A549 (cell line): ENCODE measurements at regions not wholly inside any gene's neighbourhood (a gene's known extent, or its start where the extent isn't known, plus 50 kb on each side); places are given as distances from the start of the nearest gene placed in this dataset.
A peak's percentile ranks its signal among the peaks of the same experiment; 100 is the strongest.
"Not testable (repeated sequence)": the region's sequence is repeated elsewhere in the genome, so short reads cannot be mapped to it uniquely, and the experiment has no call there.

Source experiments
- ATAC-seq, 2 experiments: fragments of 200-7000 bp in 1 of 2; fragments of >200 bp in 1 of 2; cut with Nextera tagmentation in 1 of 2; cut with Tn5 transposase in 1 of 2; 3 replicates each; pipeline versions ENCODE4 v1.8.0 to v1.9.1; 2018 to 2020; ENCODE audit warnings: mild to moderate bottlenecking in 1 of 2, moderate library complexity in 1 of 2
- CTCF ChIA-PET: fragments of 300-600 bp; sonication (Branson Sonifier 250); formaldehyde crosslinking; extraction: SDS; loops from one replicate; lab custom pipeline; 2021; ENCODE audit warnings: antibody characterized with exemption, inconsistent platforms; lab: Yijun Ruan, JAX
- POLR2A ChIA-PET: fragments of 350-600 bp; formaldehyde crosslinking; extraction: SDS; loops from one replicate; lab custom pipeline; 2021; ENCODE audit warnings: antibody characterized with exemption, inconsistent platforms; lab: Yijun Ruan, JAX
- DNase-seq, 2 experiments: peaks; one replicate each; pipeline versions ENCODE4 v3.0.0 to v3.0.0-alpha.2; 2011 to 2016; ENCODE audit warnings: low read depth in 1 of 2, low spot score in 1 of 2
- FAIRE-seq: peaks from 2 replicates; lab custom pipeline; 2011; peaks lifted over from hg19 to GRCh38; lab: Jason Lieb, UNC
- H3K27ac ChIP-seq, 2 experiments: fragments of >200 bp; sonication (Bioruptor Twin); formaldehyde crosslinking; 3 replicates each; pipeline ENCODE4 v1.5.1; 2016 to 2017
- H3K4me1 ChIP-seq: fragments of >200 bp; sonication (Bioruptor Twin); formaldehyde crosslinking; 3 replicates; pipeline ENCODE4 v1.6.1; 2016
- H3K4me2 ChIP-seq: fragments of >200 bp; sonication (Bioruptor Twin); formaldehyde crosslinking; 3 replicates; pipeline ENCODE4 v1.6.1; 2016
- H3K4me3 ChIP-seq: fragments of >200 bp; sonication (Bioruptor Twin); formaldehyde crosslinking; 3 replicates; pipeline ENCODE4 v1.5.1; 2016
- H3K9me3 ChIP-seq: fragments of >200 bp; sonication (Bioruptor Twin); formaldehyde crosslinking; 3 replicates; pipeline ENCODE4 v1.6.1; 2016
- CEBPB ChIP-seq, 2 experiments: fragments of >200 bp in 1 of 2; sonication (Bioruptor Twin) in 1 of 2; formaldehyde crosslinking in 1 of 2; IDR thresholded peaks; 2 replicates each; pipeline ENCODE4 v1.6.1; 2012 to 2016
- CHD4 ChIP-seq: fragments of 200-600 bp; sonication (generic); IDR thresholded peaks from 2 replicates; pipeline ENCODE4 v1.6.1; 2016; ENCODE audit warnings: antibody characterized with exemption, mild to moderate bottlenecking, borderline replicate concordance
- E2F6 ChIP-seq: IDR thresholded peaks from 2 replicates; pipeline ENCODE4 v1.6.1; 2012; ENCODE audit warnings: low read depth, borderline replicate concordance
- EHMT2 ChIP-seq: fragments of 200-600 bp; sonication (generic); IDR thresholded peaks from 2 replicates; pipeline ENCODE4 v1.6.1; 2016; ENCODE audit warnings: antibody characterized with exemption, low read depth, mild to moderate bottlenecking, moderate library complexity
- ELK1 ChIP-seq: fragments of 150-350 bp; IDR thresholded peaks from 2 replicates; pipeline ENCODE4 v1.6.1; 2014; ENCODE audit warnings: low read depth, mild to moderate bottlenecking, low read length
- EP300 ChIP-seq, 2 experiments: fragments of >200 bp; sonication (Bioruptor Twin); formaldehyde crosslinking; IDR thresholded peaks; 2 replicates in 1 of 2; 3 replicates in 1 of 2; pipeline ENCODE4 v1.6.1; 2016 to 2017
- HEYL ChIP-seq: fragments of 250-450 bp; sonication (Bioruptor Pico); IDR thresholded peaks from 2 replicates; pipeline ENCODE4 v1.8.0; 2021; ENCODE audit warnings: mild to moderate bottlenecking, moderate library complexity
- HOXA7 ChIP-seq: fragments of 250-450 bp; sonication (Bioruptor Pico); IDR thresholded peaks from 2 replicates; pipeline ENCODE4 v1.5.0; 2020; ENCODE audit warnings: mild to moderate bottlenecking, moderate library complexity
- HOXB13 ChIP-seq: fragments of 250-450 bp; sonication (Bioruptor Pico); IDR thresholded peaks from 2 replicates; pipeline ENCODE4 v1.5.0; 2020; ENCODE audit warnings: low read depth, mild to moderate bottlenecking, moderate library complexity
- JUN ChIP-seq, 2 experiments: fragments of >200 bp; sonication (Bioruptor Twin); formaldehyde crosslinking; IDR thresholded peaks; 2 replicates in 1 of 2; 3 replicates in 1 of 2; pipeline ENCODE4 v1.6.1; 2016 to 2017
- JUNB ChIP-seq: fragments of >200 bp; sonication (Bioruptor Twin); formaldehyde crosslinking; IDR thresholded peaks from 2 replicates; pipeline ENCODE4 v1.6.1; 2016
- KDM5A ChIP-seq: fragments of 200-600 bp; sonication (generic); IDR thresholded peaks from 2 replicates; pipeline ENCODE4 v1.6.1; 2016; ENCODE audit warnings: antibody characterized with exemption, mild to moderate bottlenecking
- MAX ChIP-seq: IDR thresholded peaks from 2 replicates; pipeline ENCODE4 v1.6.1; 2012
- NPAS2 ChIP-seq: fragments of 250-450 bp; sonication (Bioruptor Pico); IDR thresholded peaks from 2 replicates; pipeline ENCODE4 v1.8.0; 2022; ENCODE audit warnings: mild to moderate bottlenecking, moderate library complexity, borderline replicate concordance
- POLR2A ChIP-seq: IDR thresholded peaks from 2 replicates; pipeline ENCODE4 v1.6.1; 2012; ENCODE audit warnings: mild to moderate bottlenecking, low read length
- RARB ChIP-seq: fragments of 250-450 bp; sonication (Bioruptor Pico); IDR thresholded peaks from 2 replicates; pipeline ENCODE4 v1.8.0; 2021; ENCODE audit warnings: mild to moderate bottlenecking, moderate library complexity
- REST ChIP-seq: fragments of 200-600 bp; sonication (generic); IDR thresholded peaks from 2 replicates; pipeline ENCODE4 v1.6.1; 2016; ENCODE audit warnings: antibody characterized with exemption, mild to moderate bottlenecking, moderate library complexity
- RFX5 ChIP-seq: fragments of 450-650 bp; IDR thresholded peaks from 2 replicates; pipeline ENCODE4 v1.7.1; 2014; ENCODE audit warnings: antibody characterized with exemption, mild to moderate bottlenecking, moderate library complexity
- USF2 ChIP-seq: fragments of 450-650 bp; IDR thresholded peaks from 2 replicates; pipeline ENCODE4 v1.6.1; 2014; ENCODE audit warnings: antibody characterized with exemption
- ZC3H11A ChIP-seq: fragments of 450-650 bp; IDR thresholded peaks from 2 replicates; pipeline ENCODE4 v1.6.1; 2014; ENCODE audit warnings: antibody characterized with exemption, mild to moderate bottlenecking
- WGBS: methylation state at CpG from one replicate; pipeline ENCODE4 v1.1.6; 2017; ENCODE audit errors: missing lambda C conversion rate; 5-methylcytosine and 5-hydroxymethylcytosine counted together

- CTCF ChIA-PET, H3K9me3 ChIP-seq, DNase-seq, FAIRE-seq, ATAC-seq, H3K4me1 ChIP-seq, H3K4me2 ChIP-seq, POLR2A ChIA-PET, H3K4me3 ChIP-seq, H3K27ac ChIP-seq: not testable (repeated sequence)
- WGBS: 3% methylated on average over 1 of the region's 1 CpG
Observed at GRCh38 chr20:30503204-30503603, 754.3 kb upstream of the DEFB115 start.

- ChIA-PET POLR2A (no interaction called here), CTCF (no interaction called here)
- Histone ChIP-seq H3K27ac (no peak overlapping the region), H3K4me1 (no peaks in the 10 kb centered on the region), H3K4me2 (peak overlapping the region; percentile 7; the same call in 1 of the 3 replicates), H3K4me3 (no peak overlapping the region), H3K9me3 (no peaks in the 10 kb centered on the region)
- 37% methylated on average over 3 of the region's 3 CpGs for WGBS
- no peak for TF ChIP-seq RARB (CRISPR knock-in tag)
- no peak for TF ChIP-seq E2F6
- FAIRE-seq: no peak
- no peak for DNase-seq
- no peak for ATAC-seq
Observed at GRCh38 chr20:30503992-30504570, 753.4 kb upstream of the DEFB115 start.

- Histone ChIP-seq H3K4me2 (no peak overlapping the region), H3K9me3 (no peaks in the 10 kb centered on the region), H3K27ac (no peak overlapping the region), H3K4me1 (no peaks in the 10 kb centered on the region), H3K4me3 (no peak overlapping the region)
- DNase-seq (no peak), FAIRE-seq (no peak), ATAC-seq (no peak)
- no peak for TF ChIP-seq EHMT2
- 48% methylated on average over 9 of the region's 9 CpGs for WGBS
- ChIA-PET CTCF (no interaction called here), POLR2A (no interaction called here)
Observed at GRCh38 chr20:30505566-30505965, 751.9 kb upstream of the DEFB115 start.

GRCh38 chr20:30506100-30506499 lies 751.4 kb upstream of the DEFB115 start:
- Histone ChIP-seq H3K27ac (no peak overlapping the region), H3K4me3 (no peak overlapping the region), H3K4me2 (no peak overlapping the region), H3K4me1 (no peaks in the 10 kb centered on the region), H3K9me3 (no peaks in the 10 kb centered on the region)
- 79% methylated on average over 18 of the region's 18 CpGs for WGBS
- DNase-seq (no peak), ATAC-seq (no peak), FAIRE-seq (no peak)
- no peak for TF ChIP-seq MAX
- TF ChIP-seq HEYL (CRISPR knock-in tag): no peak
- no peak for TF ChIP-seq POLR2A
- TF ChIP-seq ZC3H11A: no peak
- TF ChIP-seq ELK1: no peak
- TF ChIP-seq RFX5: no peak
- no peak for TF ChIP-seq HOXA7 (CRISPR knock-in tag)
- no peak for TF ChIP-seq JUN (IDR thresholded peaks at IDR 0.05)
- TF ChIP-seq CEBPB (IDR thresholded peaks at IDR 0.05): no peak
- no peak for TF ChIP-seq HOXB13
- TF ChIP-seq USF2: no peak
- no peak for TF ChIP-seq CHD4
- no peak for TF ChIP-seq NPAS2
- TF ChIP-seq KDM5A: no peak
- no peak for TF ChIP-seq REST
- TF ChIP-seq JUNB: no peak
- TF ChIP-seq EP300 (IDR thresholded peaks at IDR 0.05): no peak
- CTCF ChIA-PET: no interaction called here
- POLR2A ChIA-PET: no interaction called here

- H3K4me1 ChIP-seq, H3K4me2 ChIP-seq, H3K27ac ChIP-seq, FAIRE-seq, H3K4me3 ChIP-seq, POLR2A ChIA-PET, DNase-seq, H3K9me3 ChIP-seq, ATAC-seq, CTCF ChIA-PET: not testable (repeated sequence)
- 83% methylated on average over 21 of the region's 21 CpGs for WGBS
Observed at GRCh38 chr20:30508382-30508781, 749.1 kb upstream of the DEFB115 start.
